ENCODE measurements at regions not wholly inside any gene's neighbourhood (a gene's known extent, or its start where the extent isn't known, plus 50 kb on each side); places are given as distances from the start of the nearest gene placed in this dataset.
"Not testable (repeated sequence)": the region's sequence is repeated elsewhere in the genome, so short reads cannot be mapped to it uniquely, and the experiment has no call there.

- no peak for DNase-seq (ENCODE audit: low read depth)
Observed at GRCh38 chr17:68700421-68700820, 99.3 kb upstream of the FAM20A start.

DNA sequence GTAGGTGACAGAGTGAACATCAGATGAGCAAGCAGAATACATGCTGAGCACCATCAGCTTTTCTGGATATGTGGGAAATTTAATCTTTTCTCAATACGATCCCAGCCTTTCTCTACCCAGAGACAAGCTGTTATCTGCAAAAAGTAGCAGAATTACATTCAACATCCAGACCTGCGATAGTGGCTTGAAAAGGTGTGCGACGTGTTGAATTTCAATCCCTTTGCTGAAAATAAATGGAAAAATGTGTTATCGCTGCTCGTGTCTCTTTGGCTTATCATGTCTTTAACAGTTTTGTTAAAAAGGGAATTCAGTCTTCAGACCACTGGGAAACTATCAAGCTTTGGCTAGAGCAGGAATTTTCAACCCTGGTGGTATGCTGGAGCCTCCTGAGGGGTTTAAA lies 98.8 kb upstream of the FAM20A start:
- no peak for DNase-seq (ENCODE audit: low read depth)

- DNase-seq (ENCODE audit: low read depth) = no peak
Observed at GRCh38 chr17:68698746-68699145, 97.6 kb upstream of the FAM20A start.

DNA sequence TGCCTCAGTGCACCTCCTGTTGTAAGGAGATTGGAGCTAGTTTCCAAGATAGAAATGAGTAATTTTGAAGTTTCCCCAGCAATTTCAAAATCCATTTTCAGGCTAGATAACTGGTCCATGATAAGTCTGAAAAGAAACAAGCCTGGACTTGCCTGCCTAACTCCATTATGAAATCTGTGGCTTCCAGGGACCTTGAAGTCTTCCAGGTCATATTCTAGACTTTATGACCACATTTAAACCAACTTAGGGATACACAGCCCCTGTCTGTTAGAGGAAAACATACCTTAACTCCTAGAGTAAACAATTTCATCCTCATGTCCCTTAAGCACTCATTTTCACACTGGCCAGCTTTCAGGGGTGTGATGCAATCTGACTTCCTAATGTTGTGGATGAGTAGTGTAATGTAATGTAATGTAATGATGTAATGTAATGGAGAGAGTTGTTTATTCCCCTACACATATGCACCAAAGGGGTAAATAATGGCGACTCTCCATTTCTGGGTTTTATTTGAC lies 96.7 kb upstream of the FAM20A start:
- no peak for DNase-seq (ENCODE audit: low read depth)

DNA sequence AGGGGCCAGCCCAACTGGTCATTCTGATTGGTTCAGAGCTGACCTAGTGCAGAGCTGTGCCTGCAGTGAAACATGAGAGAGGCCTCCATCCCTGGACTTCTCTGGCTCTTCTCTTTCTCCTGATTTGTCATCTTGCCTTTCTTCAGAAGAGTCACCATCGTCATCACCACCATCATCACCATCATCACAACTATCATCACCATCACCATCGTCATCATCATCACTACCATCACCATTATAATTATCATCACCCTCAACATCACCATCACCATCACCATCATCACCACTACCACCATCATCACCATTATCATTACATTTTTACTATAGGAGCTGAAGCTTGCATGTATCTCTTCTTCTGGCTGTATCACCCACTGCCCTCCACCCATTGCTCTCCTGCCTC lies 94.5 kb upstream of the FAM20A start:
- no peak for DNase-seq (ENCODE audit: low read depth)

DNA sequence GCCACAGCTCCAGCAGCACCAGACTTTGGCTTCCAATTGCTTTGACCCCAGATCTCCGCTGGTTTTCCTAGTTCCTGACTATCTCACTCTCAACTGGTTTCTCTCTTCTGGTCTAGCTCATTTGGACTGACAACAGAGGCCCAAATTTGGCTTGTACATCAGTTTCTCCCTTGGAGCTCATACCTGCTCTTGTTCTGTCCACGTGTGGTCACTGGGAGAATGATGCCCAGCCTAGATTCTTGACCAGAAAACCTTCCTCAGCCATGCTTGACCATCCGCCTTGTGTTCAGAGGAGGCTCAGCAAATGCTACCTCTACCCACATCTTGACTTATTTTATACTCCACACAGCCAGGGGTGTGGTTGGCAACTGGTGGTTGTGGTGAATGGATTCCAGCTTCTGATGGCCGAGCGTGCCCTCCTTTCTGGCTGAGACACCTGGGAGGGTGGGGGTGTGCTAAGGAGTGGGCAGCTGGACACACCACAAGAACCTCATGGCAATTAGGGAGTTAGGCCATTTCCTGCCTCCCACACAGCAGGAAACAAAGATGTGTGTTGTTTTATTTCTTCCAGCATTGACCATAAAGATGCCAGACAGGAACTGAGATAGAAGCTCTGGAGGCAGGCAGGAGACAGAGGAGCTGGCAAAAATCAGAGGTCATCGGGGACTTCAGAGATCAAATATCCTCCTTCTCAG lies 93.8 kb upstream of the FAM20A start:
- DNase-seq (ENCODE audit: low read depth) = no peak

DNA sequence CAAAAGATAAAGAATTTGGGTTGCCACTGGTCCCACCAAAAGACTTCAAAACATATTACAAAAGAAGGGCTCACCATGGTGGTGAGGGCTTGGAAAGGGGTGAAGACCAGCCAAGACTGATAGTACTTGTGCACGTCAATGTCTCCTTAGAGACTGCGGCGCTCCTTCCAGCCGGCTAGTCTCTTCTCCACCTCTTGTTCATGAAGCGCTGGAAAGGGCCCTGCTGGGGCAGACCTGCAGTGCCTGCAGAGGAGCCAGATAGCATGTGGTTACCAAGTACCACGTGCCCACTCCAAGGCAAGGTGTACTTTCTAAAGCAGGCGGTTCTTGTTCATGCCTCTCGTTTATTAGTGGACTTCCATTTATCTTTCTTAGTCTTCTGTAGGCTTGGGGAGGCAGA lies 92.7 kb upstream of the FAM20A start:
- DNase-seq (ENCODE audit: low read depth) = no peak

GRCh38 chr17:68693466-68693865 lies 92.3 kb upstream of the FAM20A start:
- DNase-seq (ENCODE audit: low read depth) = no peak

GRCh38 chr17:68686108-68686988 lies 85.2 kb upstream of the FAM20A start:
- no peak for DNase-seq (ENCODE audit: low read depth)

GRCh38 chr17:68684949-68685357 lies 83.8 kb upstream of the FAM20A start:
- DNase-seq (ENCODE audit: low read depth) = no peak

- no peak for DNase-seq (ENCODE audit: low read depth)
Observed at GRCh38 chr17:68682903-68683302, 81.7 kb upstream of the FAM20A start.

GRCh38 chr17:68679882-68680281 lies 78.7 kb upstream of the FAM20A start:
- DNase-seq (ENCODE audit: low read depth) = no peak

- no peak for DNase-seq (ENCODE audit: low read depth)
Observed at GRCh38 chr17:68676856-68677255, 75.7 kb upstream of the FAM20A start.

DNA sequence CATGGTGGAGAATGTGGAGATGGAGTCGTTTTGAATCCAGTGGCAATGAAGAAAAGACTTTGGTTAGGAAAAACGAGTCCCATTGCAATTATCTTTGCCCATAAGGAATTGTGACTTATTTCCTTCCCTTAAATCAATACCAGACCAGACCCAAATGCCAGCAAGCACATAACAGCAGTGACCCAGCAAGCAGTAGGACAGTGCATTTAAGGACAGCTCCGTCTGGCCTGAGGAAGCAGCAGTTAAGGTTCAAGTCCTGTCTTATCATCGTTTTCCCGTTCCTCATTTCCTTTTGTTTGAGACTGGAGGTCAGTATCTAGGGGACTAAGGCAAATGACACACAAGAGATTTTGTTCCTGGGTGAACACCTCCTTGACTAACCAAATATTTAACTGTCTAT lies 74.6 kb upstream of the FAM20A start:
- DNase-seq (ENCODE audit: low read depth) = no peak

DNA sequence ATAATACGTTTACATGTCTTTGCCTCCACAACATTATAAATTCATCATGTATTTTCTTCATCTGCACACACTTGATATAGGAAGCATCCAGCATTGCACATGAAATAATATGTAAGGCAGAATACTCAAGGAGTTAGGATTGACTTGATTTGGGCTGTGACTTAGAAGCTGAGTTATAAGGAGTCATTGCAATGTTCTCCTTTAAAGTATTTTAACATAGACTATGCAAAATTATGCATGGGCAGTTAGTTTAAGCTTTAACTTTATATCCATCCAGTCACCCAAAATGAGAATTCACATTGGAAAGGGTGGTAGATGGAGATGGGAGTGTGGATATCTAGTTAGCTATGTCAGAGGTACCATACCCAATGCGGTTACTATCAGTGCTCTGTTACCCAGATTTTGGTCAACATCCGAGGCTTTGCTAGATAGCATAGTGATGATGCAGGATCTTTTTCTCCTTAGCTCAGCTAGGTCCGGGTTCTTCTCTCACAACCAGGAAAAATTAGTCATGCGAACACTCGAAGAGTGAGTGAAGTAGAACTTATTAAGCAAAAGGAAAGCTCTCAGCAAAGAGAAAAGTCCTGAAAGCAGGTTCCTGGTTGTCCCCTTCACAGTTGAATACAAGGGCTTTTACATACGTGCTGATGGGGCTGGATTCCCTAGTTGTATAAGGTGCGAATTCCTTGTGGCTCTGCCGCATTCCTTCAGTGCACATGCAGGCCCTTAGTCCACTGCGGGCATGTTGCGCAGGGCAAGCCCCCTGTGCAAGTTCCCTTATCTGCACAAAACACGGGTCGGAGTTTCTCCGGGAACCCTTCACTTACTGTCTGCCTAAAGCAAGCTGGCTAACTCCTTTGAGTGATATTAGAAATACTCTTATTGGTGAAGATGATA lies 73.1 kb upstream of the FAM20A start:
- DNase-seq (ENCODE audit: low read depth) = peak; percentile 34

DNA sequence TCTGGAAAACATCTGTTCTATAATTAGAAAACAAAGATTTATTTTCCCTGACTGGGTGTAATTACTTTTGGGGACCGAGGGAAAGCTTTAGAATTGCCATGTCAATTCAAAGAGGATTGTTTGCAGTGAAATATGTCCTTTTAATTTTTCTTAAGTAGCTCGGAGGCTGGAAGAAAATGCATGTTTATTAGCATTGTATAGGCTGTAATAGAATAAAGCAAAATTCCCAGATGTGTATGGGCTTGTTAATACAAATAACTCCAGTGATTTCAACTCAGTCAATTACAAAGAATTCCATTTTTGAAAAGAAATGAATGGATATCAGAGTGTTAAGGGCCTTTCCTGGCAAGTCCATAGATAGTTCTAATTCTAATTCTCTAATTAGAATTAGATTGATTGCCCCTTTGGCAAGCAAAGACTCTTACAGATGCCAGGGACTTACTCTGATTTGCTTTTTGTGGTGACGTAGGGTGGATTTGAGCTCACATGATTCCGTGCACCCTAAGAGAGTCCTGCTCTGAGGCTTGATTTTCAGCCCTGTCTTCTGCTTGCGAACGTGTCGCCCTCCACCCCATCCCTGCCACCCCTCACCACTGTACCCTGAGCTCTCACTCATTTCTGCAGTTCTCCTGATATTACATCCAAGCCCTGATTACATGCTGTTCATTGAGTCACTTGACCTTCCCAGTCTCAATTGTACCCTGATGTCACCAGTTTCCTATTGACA lies 70.0 kb upstream of the FAM20A start:
- DNase-seq (ENCODE audit: low read depth) = no peak

DNA sequence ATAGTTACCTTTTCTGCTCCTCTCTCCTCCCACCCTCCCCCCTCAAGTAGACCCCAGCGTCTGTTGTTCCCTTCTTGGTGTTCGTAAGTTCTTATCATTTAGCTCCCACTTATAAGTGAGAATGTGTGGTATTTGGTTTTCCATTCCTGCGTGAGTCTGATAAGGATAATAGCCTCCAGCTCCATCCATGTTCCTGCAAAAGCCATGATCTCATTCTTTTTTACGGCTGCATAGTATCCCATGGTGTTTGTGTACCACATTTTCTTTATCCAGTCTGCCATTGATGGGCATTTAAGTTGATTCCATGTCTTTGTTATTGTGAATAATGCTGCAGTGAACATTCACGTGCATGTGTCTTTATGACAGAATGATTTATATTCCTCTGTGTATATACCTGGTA lies 65.3 kb upstream of the FAM20A start:
- not testable (repeated sequence) for DNase-seq (ENCODE audit: low read depth)

- DNase-seq (ENCODE audit: low read depth) = no peak
Observed at GRCh38 chr17:68665373-68665772, 64.2 kb upstream of the FAM20A start.

DNA sequence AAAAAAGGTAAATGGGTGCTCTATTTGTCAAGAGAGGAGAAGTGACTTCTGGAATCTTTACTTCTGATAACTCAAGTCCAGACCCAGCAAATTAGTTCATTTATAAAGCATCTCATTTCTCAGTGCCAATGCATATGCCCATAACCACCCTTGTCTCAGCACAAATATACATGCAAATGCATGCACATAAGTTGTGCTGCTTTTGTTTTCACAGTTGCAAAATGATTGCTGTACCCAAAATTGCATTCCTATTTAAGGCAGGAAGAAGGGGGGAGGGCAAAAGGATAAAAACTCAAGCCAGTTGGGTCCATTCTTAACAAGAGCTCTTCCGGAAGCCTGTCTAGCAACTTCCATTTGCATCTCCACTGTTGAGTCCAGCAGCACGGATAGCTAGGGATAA lies 61.3 kb upstream of the FAM20A start:
- DNase-seq (ENCODE audit: low read depth) = no peak

- no peak for DNase-seq (ENCODE audit: low read depth)
Observed at GRCh38 chr17:68662037-68662432, 60.9 kb upstream of the FAM20A start.

DNA sequence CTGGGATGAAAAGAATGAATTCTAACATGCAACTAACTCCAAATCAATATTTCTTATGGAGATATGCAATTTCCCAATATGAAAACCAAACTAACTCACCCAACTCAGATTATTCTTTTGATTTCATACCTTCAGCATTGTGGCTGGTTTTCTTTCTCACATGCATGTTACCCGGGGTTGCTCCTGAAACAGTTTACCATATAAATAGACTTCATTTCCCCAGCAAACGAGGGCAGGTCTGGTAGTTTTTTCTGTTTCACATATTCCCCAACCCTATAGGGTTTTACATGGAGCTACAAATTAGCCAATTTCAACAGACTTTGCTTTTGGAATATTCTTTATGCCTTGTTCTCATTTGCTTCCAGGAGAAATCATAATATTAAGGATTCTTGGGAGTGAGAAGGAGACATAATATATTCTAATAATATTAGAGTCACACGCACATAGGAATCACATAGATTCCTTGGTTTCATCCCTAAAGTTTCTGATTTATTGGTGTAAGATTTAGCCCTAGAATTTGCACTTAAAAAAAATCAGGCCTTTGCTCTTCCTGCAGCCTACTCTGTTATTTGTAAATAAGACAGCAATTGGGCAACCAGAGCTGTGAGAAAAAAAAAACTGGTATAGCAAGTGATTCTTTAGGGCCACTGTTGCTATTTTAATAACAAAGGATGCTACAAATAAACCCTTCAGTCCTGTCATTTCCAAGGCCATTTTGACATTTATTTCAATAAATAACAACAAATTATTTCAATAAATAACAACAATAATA lies 60.3 kb upstream of the FAM20A start:
- DNase-seq (ENCODE audit: low read depth) = no peak
